Stomach (tissue), 4 donors: ENCODE measurements at regions not wholly inside any gene's neighbourhood (a gene's known extent, or its start where the extent isn't known, plus 50 kb on each side); places are given as distances from the start of the nearest gene placed in this dataset.

ENCODE experiments used
- EP300 ChIP-seq: sonication (generic); formaldehyde crosslinking; IDR thresholded peaks from one replicate; pipeline ENCODE4 v1.6.1; 2017; ENCODE audit warnings: antibody characterized with exemption
- POLR2A ChIP-seq, 4 donors: fragments of 450-650 bp; IDR thresholded peaks; one replicate each; pipeline ENCODE4 v1.6.1; 2016; ENCODE audit warnings: antibody characterized with exemption in 4 of 4, control low read depth in 2 of 4, mild to moderate bottlenecking in 1 of 4, moderate library complexity in 1 of 4
- POLR2AphosphoS5 ChIP-seq, 3 donors: sonication (generic); formaldehyde crosslinking; IDR thresholded peaks; one replicate each; pipeline ENCODE4 v1.6.1; 2016; ENCODE audit warnings: antibody characterized with exemption in 3 of 3
- TF ChIP-seq, protein P1 (sequence below), 7 experiments: fragments of 450-650 bp in 4 of 7; fragments of 200-600 bp in 3 of 7; sonication (generic) in 3 of 7; IDR thresholded peaks; one replicate each; pipeline ENCODE4 v1.5.1; 2016 to 2019; ENCODE audit warnings: antibody characterized with exemption in 7 of 7, control low read depth in 2 of 7, mild to moderate bottlenecking in 1 of 7

DNA sequence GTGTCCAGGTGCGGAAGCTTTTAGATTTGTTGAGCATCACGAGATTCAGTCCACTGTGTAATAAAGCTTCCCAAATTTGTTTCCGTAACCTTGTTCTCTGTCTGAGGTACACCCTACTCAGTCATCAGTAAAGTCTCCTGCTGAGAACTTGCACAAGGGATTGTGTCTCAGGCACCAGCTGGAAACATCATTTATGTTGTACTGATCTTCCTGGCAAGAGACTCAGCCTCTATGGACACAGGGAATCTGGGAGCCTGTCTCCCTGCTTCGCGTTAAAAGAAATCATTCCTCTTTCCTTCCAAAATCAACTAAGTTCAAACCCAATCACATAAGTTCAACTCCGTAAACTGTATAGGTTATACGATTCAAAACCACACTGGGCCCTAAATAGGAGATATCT lies 336.8 kb downstream of the GPR37 start:
- TF ChIP-seq, protein P1, sequence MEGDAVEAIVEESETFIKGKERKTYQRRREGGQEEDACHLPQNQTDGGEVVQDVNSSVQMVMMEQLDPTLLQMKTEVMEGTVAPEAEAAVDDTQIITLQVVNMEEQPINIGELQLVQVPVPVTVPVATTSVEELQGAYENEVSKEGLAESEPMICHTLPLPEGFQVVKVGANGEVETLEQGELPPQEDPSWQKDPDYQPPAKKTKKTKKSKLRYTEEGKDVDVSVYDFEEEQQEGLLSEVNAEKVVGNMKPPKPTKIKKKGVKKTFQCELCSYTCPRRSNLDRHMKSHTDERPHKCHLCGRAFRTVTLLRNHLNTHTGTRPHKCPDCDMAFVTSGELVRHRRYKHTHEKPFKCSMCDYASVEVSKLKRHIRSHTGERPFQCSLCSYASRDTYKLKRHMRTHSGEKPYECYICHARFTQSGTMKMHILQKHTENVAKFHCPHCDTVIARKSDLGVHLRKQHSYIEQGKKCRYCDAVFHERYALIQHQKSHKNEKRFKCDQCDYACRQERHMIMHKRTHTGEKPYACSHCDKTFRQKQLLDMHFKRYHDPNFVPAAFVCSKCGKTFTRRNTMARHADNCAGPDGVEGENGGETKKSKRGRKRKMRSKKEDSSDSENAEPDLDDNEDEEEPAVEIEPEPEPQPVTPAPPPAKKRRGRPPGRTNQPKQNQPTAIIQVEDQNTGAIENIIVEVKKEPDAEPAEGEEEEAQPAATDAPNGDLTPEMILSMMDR (IDR thresholded peaks at IDR 0.05) = no peak
- TF ChIP-seq POLR2A (IDR thresholded peaks at IDR 0.05) = no peak
- no peak for TF ChIP-seq EP300
- no peak for TF ChIP-seq POLR2AphosphoS5 (IDR thresholded peaks at IDR 0.05)
